Erythroblast (primary cell): ENCODE measurements at regions not wholly inside any gene's neighbourhood (a gene's known extent, or its start where the extent isn't known, plus 50 kb on each side); places are given as distances from the start of the nearest gene placed in this dataset.

Source experiments
- GATA1 ChIP-seq: IDR thresholded peaks from 2 replicates; pipeline ENCODE4 v1.6.1; 2011; ENCODE audit warnings: low read depth, mild to moderate bottlenecking, control low read depth, low read length, moderate library complexity
- POLR2A ChIP-seq: IDR thresholded peaks from 2 replicates; pipeline ENCODE4 v1.6.1; 2011; ENCODE audit warnings: mild to moderate bottlenecking, low read length

- no peak for TF ChIP-seq POLR2A
- TF ChIP-seq GATA1 = no peak
Measured at GRCh38 chr1:113215015-113215414, 142.0 kb downstream of the LRIG2 start.
